PFSK-1 (cell line): ENCODE measurements at regions not wholly inside any gene's neighbourhood (a gene's known extent, or its start where the extent isn't known, plus 50 kb on each side); places are given as distances from the start of the nearest gene placed in this dataset.

Experiments used
- FOXP2 ChIP-seq: optimal IDR thresholded peaks from 2 replicates; pipeline ENCODE3; 2011; ENCODE audit warnings: borderline replicate concordance, control low read depth, inconsistent platforms; ENCODE audit not compliant: insufficient read depth; ENCODE audit errors: extremely low read length, extremely low read depth
- POLR2AphosphoS5 ChIP-seq: IDR thresholded peaks from 2 replicates; pipeline ENCODE4 v1.6.1; 2012; ENCODE audit warnings: low read depth, mild to moderate bottlenecking, control low read depth, low read length, moderate library complexity
- SIN3A ChIP-seq: IDR thresholded peaks from 2 replicates; pipeline ENCODE4 v1.6.1; 2012; ENCODE audit warnings: mild to moderate bottlenecking, low read length, moderate library complexity, borderline replicate concordance; ENCODE audit not compliant: insufficient read depth
- TAF1 ChIP-seq: IDR thresholded peaks from 2 replicates; pipeline ENCODE4 v1.6.1; 2012; ENCODE audit warnings: low read length, control low read depth, borderline replicate concordance; ENCODE audit not compliant: insufficient read depth
- TF ChIP-seq, protein P1 (sequence below), 2 experiments: IDR thresholded peaks; 2 replicates each; pipeline versions ENCODE4 v1.6.1 to v1.8.0; 2011 to 2012; ENCODE audit warnings: low read depth in 2 of 2, low read length in 2 of 2, control low read depth in 1 of 2, inconsistent platforms in 1 of 2, mild to moderate bottlenecking in 1 of 2, moderate library complexity in 1 of 2; ENCODE audit not compliant: insufficient read depth in 1 of 2

DNA sequence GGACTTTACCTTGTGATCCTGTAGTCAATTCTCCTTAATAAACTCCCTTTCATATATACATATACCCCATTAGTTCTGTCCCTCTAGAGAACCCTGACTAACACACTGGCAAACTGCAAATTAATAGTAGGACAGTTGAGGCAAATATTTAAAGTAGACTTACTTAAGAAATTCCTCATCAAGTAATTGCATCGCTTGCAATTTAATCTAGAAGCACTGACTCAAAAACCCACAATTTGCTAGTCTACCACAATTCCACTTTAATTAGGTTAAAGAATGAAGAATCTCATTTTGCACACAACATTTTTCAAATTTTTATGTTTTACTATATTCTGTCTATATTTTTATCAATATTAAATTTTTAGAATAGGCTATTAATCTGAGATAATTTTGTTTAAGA, 188.1 kb downstream of the PLOD2 start:
- TF ChIP-seq SIN3A (no peak), FOXP2 (no peak), TAF1 (no peak), POLR2AphosphoS5 (no peak)
- TF ChIP-seq, protein P1, sequence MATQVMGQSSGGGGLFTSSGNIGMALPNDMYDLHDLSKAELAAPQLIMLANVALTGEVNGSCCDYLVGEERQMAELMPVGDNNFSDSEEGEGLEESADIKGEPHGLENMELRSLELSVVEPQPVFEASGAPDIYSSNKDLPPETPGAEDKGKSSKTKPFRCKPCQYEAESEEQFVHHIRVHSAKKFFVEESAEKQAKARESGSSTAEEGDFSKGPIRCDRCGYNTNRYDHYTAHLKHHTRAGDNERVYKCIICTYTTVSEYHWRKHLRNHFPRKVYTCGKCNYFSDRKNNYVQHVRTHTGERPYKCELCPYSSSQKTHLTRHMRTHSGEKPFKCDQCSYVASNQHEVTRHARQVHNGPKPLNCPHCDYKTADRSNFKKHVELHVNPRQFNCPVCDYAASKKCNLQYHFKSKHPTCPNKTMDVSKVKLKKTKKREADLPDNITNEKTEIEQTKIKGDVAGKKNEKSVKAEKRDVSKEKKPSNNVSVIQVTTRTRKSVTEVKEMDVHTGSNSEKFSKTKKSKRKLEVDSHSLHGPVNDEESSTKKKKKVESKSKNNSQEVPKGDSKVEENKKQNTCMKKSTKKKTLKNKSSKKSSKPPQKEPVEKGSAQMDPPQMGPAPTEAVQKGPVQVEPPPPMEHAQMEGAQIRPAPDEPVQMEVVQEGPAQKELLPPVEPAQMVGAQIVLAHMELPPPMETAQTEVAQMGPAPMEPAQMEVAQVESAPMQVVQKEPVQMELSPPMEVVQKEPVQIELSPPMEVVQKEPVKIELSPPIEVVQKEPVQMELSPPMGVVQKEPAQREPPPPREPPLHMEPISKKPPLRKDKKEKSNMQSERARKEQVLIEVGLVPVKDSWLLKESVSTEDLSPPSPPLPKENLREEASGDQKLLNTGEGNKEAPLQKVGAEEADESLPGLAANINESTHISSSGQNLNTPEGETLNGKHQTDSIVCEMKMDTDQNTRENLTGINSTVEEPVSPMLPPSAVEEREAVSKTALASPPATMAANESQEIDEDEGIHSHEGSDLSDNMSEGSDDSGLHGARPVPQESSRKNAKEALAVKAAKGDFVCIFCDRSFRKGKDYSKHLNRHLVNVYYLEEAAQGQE (IDR thresholded peaks at IDR 0.05; ENCODE audit: insufficient read depth in 1 of 2, low read depth in 2 of 2, low read length in 2 of 2), result no peak

DNA sequence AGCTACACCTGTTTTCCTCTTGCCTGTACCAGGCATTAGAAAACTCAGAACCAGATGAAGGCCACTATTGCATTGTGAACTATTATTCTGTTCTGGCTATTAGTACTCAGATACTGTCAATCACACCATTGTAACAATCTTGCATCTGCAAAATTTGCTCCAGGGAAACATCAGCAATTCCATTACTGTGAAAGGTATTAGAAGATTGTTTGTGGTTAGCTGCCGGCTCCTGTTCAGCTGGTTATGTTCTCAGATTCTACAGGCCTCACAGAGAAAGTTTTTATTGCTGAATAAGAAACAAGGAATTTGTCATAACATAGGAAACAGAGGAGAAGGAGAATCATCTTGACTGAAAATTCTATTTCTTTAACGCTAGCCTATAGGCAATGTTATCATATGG, 179.9 kb downstream of the PLOD2 start:
- TF ChIP-seq POLR2AphosphoS5 (no peak), TAF1 (no peak), SIN3A (no peak), FOXP2 (no peak)
- TF ChIP-seq, protein P1 (IDR thresholded peaks at IDR 0.05; ENCODE audit: insufficient read depth in 1 of 2, low read depth in 2 of 2, low read length in 2 of 2), result no peak

DNA sequence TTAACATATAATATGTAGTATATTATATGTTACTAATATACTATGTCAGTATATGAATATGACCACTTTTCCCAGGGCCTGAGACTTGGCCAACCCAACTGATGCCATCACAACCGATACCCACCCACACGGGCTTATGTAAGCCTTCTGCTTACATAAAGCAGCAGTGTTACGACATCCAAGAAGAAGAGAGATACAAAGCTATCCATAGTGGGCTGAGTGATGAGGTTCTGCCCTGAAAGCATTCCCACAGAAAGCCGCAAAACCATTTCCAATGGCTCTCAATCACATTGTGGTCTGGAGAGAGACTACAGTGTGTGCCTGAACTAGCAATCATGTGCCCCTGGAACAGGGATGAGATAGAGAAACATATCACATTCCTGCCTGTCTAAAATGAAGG, 177.9 kb downstream of the PLOD2 start:
- no peak for TF ChIP-seq SIN3A
- TF ChIP-seq POLR2AphosphoS5, result no peak
- TF ChIP-seq, protein P1 (IDR thresholded peaks at IDR 0.05; ENCODE audit: insufficient read depth in 1 of 2, low read depth in 2 of 2, low read length in 2 of 2), result no peak
- TF ChIP-seq TAF1, result no peak
- TF ChIP-seq FOXP2, result no peak
